SK-N-SH (cell line): ENCODE measurements at regions not wholly inside any gene's neighbourhood (a gene's known extent, or its start where the extent isn't known, plus 50 kb on each side); places are given as distances from the start of the nearest gene placed in this dataset.

ENCODE experiments used
- CTCF ChIA-PET: fragments of 300-600, 350-600 bp; formaldehyde crosslinking; extraction: SDS; loops from one replicate; lab custom pipeline; 2021; lab: Yijun Ruan, JAX
- POLR2A ChIA-PET: fragments of 350-600 bp; sonication (Branson Sonifier 250); formaldehyde crosslinking; extraction: SDS; loops from one replicate; lab custom pipeline; 2020; ENCODE audit warnings: antibody characterized with exemption, inconsistent platforms; lab: Yijun Ruan, JAX
- DNase-seq: peaks from one replicate; pipeline ENCODE4 v3.0.0; 2012
- H2AFZ ChIP-seq: fragments of 200-600 bp; sonication (generic); 2 replicates; pipeline ENCODE4 v1.8.1; 2016; ENCODE audit warnings: antibody characterized with exemption, mild to moderate bottlenecking, low read depth
- H3F3A ChIP-seq: fragments of 200-600 bp; sonication (generic); replicated peaks from 2 replicates; pipeline ENCODE3; 2016; ENCODE audit warnings: antibody characterized with exemption, mild to moderate bottlenecking; ENCODE audit not compliant: insufficient read depth
- H3K27ac ChIP-seq, 2 experiments: fragments of 200-500 bp in 1 of 2; fragments of 200-600 bp in 1 of 2; sonication (Bioruptor generic) in 1 of 2; sonication (generic), shearing (Covaris generic) in 1 of 2; 2 replicates each; pipeline versions ENCODE4 v1.5.1 to v1.6.1; 2014 to 2016; ENCODE audit warnings: low read depth in 2 of 2, inconsistent platforms in 1 of 2, low read length in 1 of 2, mild to moderate bottlenecking in 1 of 2, mixed read lengths in 1 of 2
- H3K27me3 ChIP-seq: fragments of 200-600 bp; sonication (generic), shearing (Covaris generic); 2 replicates; pipeline ENCODE4 v1.6.1; 2016; ENCODE audit warnings: mixed run types; ENCODE audit not compliant: insufficient read depth
- H3K36me3 ChIP-seq, 2 experiments: fragments of 200-500 bp in 1 of 2; fragments of 200-600 bp in 1 of 2; sonication (Bioruptor generic) in 1 of 2; sonication (generic) in 1 of 2; replicated peaks in 1 of 2; 2 replicates each; pipeline versions ENCODE3 to v1.5.1; 2014 to 2016; ENCODE audit warnings: low read length in 1 of 2, mild to moderate bottlenecking in 1 of 2; ENCODE audit not compliant: insufficient read depth in 2 of 2, control insufficient read depth in 1 of 2
- H3K4me1 ChIP-seq, 2 experiments: fragments of 200-500 bp in 1 of 2; fragments of 200-600 bp in 1 of 2; sonication (Bioruptor generic) in 1 of 2; sonication (generic), shearing (Covaris generic) in 1 of 2; 2 replicates each; pipeline versions ENCODE4 v1.5.1 to v1.6.1; 2014 to 2016; ENCODE audit warnings: low read depth in 1 of 2, low read length in 1 of 2, mixed run types in 1 of 2; ENCODE audit not compliant: insufficient read depth in 2 of 2, control insufficient read depth in 1 of 2
- H3K4me2 ChIP-seq: fragments of 200-600 bp; sonication (generic), shearing (Covaris generic); 2 replicates; pipeline ENCODE4 v1.6.1; 2017; ENCODE audit warnings: mixed run types
- H3K4me3 ChIP-seq, 2 experiments: fragments of 200-500 bp in 1 of 2; fragments of 200-600 bp in 1 of 2; sonication (Bioruptor generic) in 1 of 2; sonication (generic), shearing (Covaris generic) in 1 of 2; 2 replicates each; pipeline versions ENCODE4 v1.5.1 to v1.8.1; 2014 to 2016; ENCODE audit warnings: low read depth in 2 of 2, inconsistent platforms in 1 of 2, low read length in 1 of 2, mild to moderate bottlenecking in 1 of 2, mixed read lengths in 1 of 2, moderate library complexity in 1 of 2
- H3K79me2 ChIP-seq: fragments of 200-600 bp; sonication (generic); 2 replicates; pipeline ENCODE4 v1.8.1; 2017; ENCODE audit warnings: mild to moderate bottlenecking; ENCODE audit not compliant: insufficient read depth
- H3K9ac ChIP-seq: fragments of 200-600 bp; sonication (generic); 2 replicates; pipeline ENCODE4 v1.6.1; 2017; ENCODE audit warnings: mixed run types
- H3K9me2 ChIP-seq: fragments of 200-600 bp; sonication (generic); 2 replicates; pipeline ENCODE4 v1.6.1; 2017; ENCODE audit warnings: mixed run types
- H3K9me3 ChIP-seq: fragments of 200-600 bp; sonication (generic); 2 replicates; pipeline ENCODE4 v1.6.1; 2017; ENCODE audit warnings: mixed run types, mild to moderate bottlenecking, moderate library complexity
- H4K20me1 ChIP-seq: fragments of 200-600 bp; sonication (generic); 2 replicates; pipeline ENCODE4 v1.6.1; 2017; ENCODE audit warnings: mild to moderate bottlenecking, mixed run types; ENCODE audit not compliant: insufficient read depth
- FOSL2 ChIP-seq: IDR thresholded peaks from 2 replicates; pipeline ENCODE4 v1.4.0; 2012; ENCODE audit warnings: low read depth, mild to moderate bottlenecking, moderate library complexity, borderline replicate concordance
- FOXJ3 ChIP-seq: sonication (generic); formaldehyde crosslinking; IDR thresholded peaks from 2 replicates; pipeline ENCODE4 v1.5.1; 2020; ENCODE audit warnings: mild to moderate bottlenecking, missing genetic modification reagents
- GABPA ChIP-seq: IDR thresholded peaks from 2 replicates; pipeline ENCODE4 v1.4.0; 2012; ENCODE audit warnings: low read depth, mild to moderate bottlenecking
- MAX ChIP-seq: IDR thresholded peaks from 2 replicates; pipeline ENCODE4 v1.4.0; 2012; ENCODE audit warnings: low read depth
- MXI1 ChIP-seq: IDR thresholded peaks from 2 replicates; pipeline ENCODE4 v1.6.1; 2012; ENCODE audit warnings: mild to moderate bottlenecking, low read depth, low read length, improper control_type of control experiment
- NFIC ChIP-seq: IDR thresholded peaks from 2 replicates; pipeline ENCODE4 v1.4.0; 2012; ENCODE audit warnings: borderline replicate concordance
- PBX3 ChIP-seq: IDR thresholded peaks from 2 replicates; pipeline ENCODE4; 2012
- SMC3 ChIP-seq: IDR thresholded peaks from 2 replicates; pipeline ENCODE4 v1.6.1; 2012; ENCODE audit warnings: low read depth, low read length, improper control_type of control experiment
- ZBTB33 ChIP-seq: IDR thresholded peaks from 2 replicates; pipeline ENCODE4 v1.4.0; 2012; ENCODE audit warnings: low read depth, borderline replicate concordance
- WGBS: methylation state at CpG from one replicate; pipeline ENCODE4 v1.1.6; 2017; ENCODE audit warnings: low lambda C conversion rate; 5-methylcytosine and 5-hydroxymethylcytosine counted together

- Histone ChIP-seq H3K27me3 (no peaks in the 10 kb centered on the region; the same call in 1 of the 2 replicates), H3K27ac (peak overlapping the region in 1 of 2 experiments; percentile 97; a peak in 2 of 4 replicates), H3F3A (no peaks in the 10 kb centered on the region), H3K79me2 (no peaks in the 10 kb centered on the region), H2AFZ (no peak overlapping the region), H3K9me2 (no peaks in the 10 kb centered on the region), H3K4me1 (peaks cover 0 to 49% of the 10 kb centered on the region in 2 experiments; a peak in 2 of 4 replicates), H3K4me2 (no peak overlapping the region), H3K9me3 (no peaks in the 10 kb centered on the region), H3K4me3 (no peak overlapping the region), H3K36me3 (no peaks in the 10 kb centered on the region), H3K9ac (no peak overlapping the region), H4K20me1 (no peaks in the 10 kb centered on the region)
- no peak for DNase-seq
- ChIA-PET CTCF (interaction anchor here (0.7 to 9.9 kb wide), 4 partner anchors 11 to 52 kb away, joined by 3 to 294 read pairs (median 3); no protein-coding TSS in a partner anchor), POLR2A (interaction anchor here (1.2 kb wide), 1 partner anchor 17 kb away, joined by 5 read pairs; no protein-coding TSS in a partner anchor)
- TF ChIP-seq FOSL2 (no peak), ZBTB33 (no peak), NFIC (no peak), PBX3 (no peak), MXI1 (0 out of 2 replicates have a peak, but pooled peaks have one; percentile 2), FOXJ3 (CRISPR knock-in tag) (no peak), SMC3 (no peak)
- 59% methylated on average over 4 of the region's 5 CpGs for WGBS
Observed at GRCh38 chr2:106580241-106580640, 93.1 kb downstream of the CD8B2 start.

- ChIA-PET POLR2A (interaction anchor here (1.2 kb wide), 1 partner anchor 15 kb away, joined by 3 read pairs; no protein-coding TSS in a partner anchor), CTCF (interaction anchor here (1.0 to 9.9 kb wide), 9 partner anchors 8 to 476 kb away, joined by 3 to 294 read pairs (median 9); no protein-coding TSS in a partner anchor)
- no peaks in the 10 kb centered on the region for H3K36me3 ChIP-seq
- WGBS, result 95% methylated on average over 7 of the region's 7 CpGs
- H3K4me2 ChIP-seq, result no peak overlapping the region
- no peak for DNase-seq
- no peak overlapping the region for H3K9ac ChIP-seq
- H3F3A ChIP-seq, result no peaks in the 10 kb centered on the region
- no peaks in the 10 kb centered on the region for H3K79me2 ChIP-seq
- no peaks in the 10 kb centered on the region for H4K20me1 ChIP-seq
- no peaks in the 10 kb centered on the region for H3K9me3 ChIP-seq
- no peak overlapping the region for H2AFZ ChIP-seq
- H3K27ac ChIP-seq, result peak overlapping the region in 1 of 2 experiments; percentile 97; a peak in 1 of 4 replicates
- H3K4me3 ChIP-seq, result no peak overlapping the region
- H3K27me3 ChIP-seq, result no peaks in the 10 kb centered on the region; the same call in 1 of the 2 replicates
- no peaks in the 10 kb centered on the region for H3K9me2 ChIP-seq
- TF ChIP-seq MAX, result no peak
- no peak for TF ChIP-seq GABPA
- H3K4me1 ChIP-seq, result peaks cover 0 to 41% of the 10 kb centered on the region in 2 experiments; a peak in 2 of 4 replicates
Observed at GRCh38 chr2:106581328-106581727, 94.2 kb downstream of the CD8B2 start.
